Putamen (tissue), 1 donor: ENCODE measurements at regions not wholly inside any gene's neighbourhood (a gene's known extent, or its start where the extent isn't known, plus 50 kb on each side); places are given as distances from the start of the nearest gene placed in this dataset.

ENCODE experiments used
- DNase-seq: peaks from one replicate; pipeline ENCODE4 v3.0.0-alpha.2; 2016; ENCODE audit warnings: low spot score

- no peak for DNase-seq
Measured at GRCh38 chr16:74031551-74031950, 265.1 kb upstream of the PSMD7 start.

- DNase-seq = no peak
Measured at GRCh38 chr16:74030000-74030706, 266.5 kb upstream of the PSMD7 start.

- no peak for DNase-seq
Measured at GRCh38 chr16:74029115-74029792, 267.4 kb upstream of the PSMD7 start.

- DNase-seq = no peak
Measured at GRCh38 chr16:74026373-74027281, 270.0 kb upstream of the PSMD7 start.

GRCh38 chr16:74024953-74025352, 271.7 kb upstream of the PSMD7 start:
- no peak for DNase-seq

- no peak for DNase-seq
Measured at GRCh38 chr16:74020095-74020670, 276.4 kb upstream of the PSMD7 start.

GRCh38 chr16:74019612-74020011, 277.0 kb upstream of the PSMD7 start:
- DNase-seq = no peak

- DNase-seq = no peak
Measured at GRCh38 chr16:74015953-74016352, 280.7 kb upstream of the PSMD7 start.

GRCh38 chr16:73998707-73999106, 297.9 kb upstream of the PSMD7 start:
- no peak for DNase-seq

GRCh38 chr16:73997971-73998370, 298.6 kb upstream of the PSMD7 start:
- DNase-seq = no peak

- DNase-seq = no peak
Measured at GRCh38 chr16:73997340-73997711, 299.3 kb upstream of the PSMD7 start.

GRCh38 chr16:73996624-73997339, 299.8 kb upstream of the PSMD7 start:
- no peak for DNase-seq

GRCh38 chr16:73993878-73994277, 302.7 kb upstream of the PSMD7 start:
- no peak for DNase-seq

- DNase-seq = no peak
Measured at GRCh38 chr16:73978407-73978784, 318.2 kb upstream of the PSMD7 start.

GRCh38 chr16:73976644-73977043, 320.0 kb upstream of the PSMD7 start:
- DNase-seq = no peak

GRCh38 chr16:73973174-73973573, 323.4 kb upstream of the PSMD7 start:
- DNase-seq = no peak

GRCh38 chr16:73966851-73967250, 329.8 kb upstream of the PSMD7 start:
- no peak for DNase-seq

GRCh38 chr16:73965591-73965990, 331.0 kb upstream of the PSMD7 start:
- DNase-seq = no peak

GRCh38 chr16:73956587-73957494, 339.8 kb upstream of the PSMD7 start:
- peak; percentile 58 for DNase-seq

- no peak for DNase-seq
Measured at GRCh38 chr16:73955702-73956101, 340.9 kb upstream of the PSMD7 start.

- no peak for DNase-seq
Measured at GRCh38 chr16:73955255-73955654, 341.4 kb upstream of the PSMD7 start.
